ENCODE measurements at regions not wholly inside any gene's neighbourhood (a gene's known extent, or its start where the extent isn't known, plus 50 kb on each side); places are given as distances from the start of the nearest gene placed in this dataset.

DNA sequence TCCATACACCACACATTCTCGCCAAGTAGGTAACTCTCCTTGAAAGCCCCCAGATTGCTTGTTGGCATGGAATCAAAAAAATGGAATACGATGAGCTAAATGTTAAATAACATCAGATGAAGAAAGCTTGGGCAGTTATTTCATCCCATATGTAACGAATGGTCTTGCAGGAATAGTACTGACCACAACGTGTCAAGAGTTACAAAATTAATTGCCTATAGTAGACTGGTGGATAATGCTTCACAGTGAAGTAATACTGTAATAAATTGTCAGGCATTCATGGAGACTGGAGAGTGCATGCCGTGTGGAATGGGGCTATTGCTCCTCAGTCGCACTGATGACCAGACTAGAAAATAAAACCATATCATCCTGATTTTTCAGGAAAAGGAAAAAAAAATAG lies 1628.7 kb downstream of the MAT2B start:
- 31% methylated on average over 6 of the region's 6 CpGs for WGBS (ENCODE audit: insufficient coverage, insufficient replicate concordance, low lambda C conversion rate, missing lambda C conversion rate)
- BruUV-seq (replicated peaks), result no TSS peak
- no peak for FAIRE-seq
- H3K9me3 ChIP-seq (replicated peaks; ENCODE audit: control insufficient read depth, insufficient read depth, low read length), result no peaks in the 10 kb centered on the region
- TF ChIP-seq ZNF217 (IDR thresholded peaks at IDR 0.05) (no peak), NR2F1 (conservative IDR thresholded peaks at IDR 0.05) (no peak), CBX5 (IDR thresholded peaks at IDR 0.05; ENCODE audit: low read depth) (no peak), TBL1XR1 (IDR thresholded peaks at IDR 0.05; ENCODE audit: low read depth, low read length) (no peak), NBN (IDR thresholded peaks at IDR 0.05) (no peak), SUPT20H (IDR thresholded peaks at IDR 0.05; ENCODE audit: borderline replicate concordance, control insufficient read depth, low read depth, low read length) (no peak), ZNF24 (IDR thresholded peaks at IDR 0.05) (no peak), TCF7 (IDR thresholded peaks at IDR 0.05; ENCODE audit: borderline replicate concordance) (no peak), MEF2B (IDR thresholded peaks at IDR 0.05; ENCODE audit: partially characterized antibody, poor library complexity, severe bottlenecking) (no peak)
- SMC1A ChIA-PET (ENCODE audit: uncharacterized antibody, unreplicated experiment), result interaction anchor here (1.2 to 1.9 kb wide), 4 partner anchors 15 to 37 kb away, joined by 3 to 7 read pairs (median 5); no protein-coding TSS in a partner anchor
- H3K4me3 ChIP-seq, result no peak overlapping the region
- H3K4me2 ChIP-seq (ENCODE audit: control insufficient read depth, insufficient read depth), result no peak overlapping the region
- H2AFZ ChIP-seq (ENCODE audit: control insufficient read depth, low read depth, low read length), result no peak overlapping the region
- RAD21 ChIA-PET (ENCODE audit: unreplicated experiment), result no interaction called here
- no peaks in the 10 kb centered on the region for H4K20me1 ChIP-seq (ENCODE audit: control insufficient read depth, insufficient read depth)
- H3K27me3 ChIP-seq (replicated peaks in 1 of 2; ENCODE audit: control insufficient read depth in 2 of 2, insufficient read depth in 2 of 2, low read length in 1 of 2), result no peaks in the 10 kb centered on the region
- CTCF ChIA-PET, result interaction anchor here (1.2 kb wide), 1 partner anchor 10 kb away, joined by 3 read pairs; no protein-coding TSS in a partner anchor
- DNase-seq (ENCODE audit: low read depth, low spot score), result no peak
- no peaks in the 10 kb centered on the region for H3K36me3 ChIP-seq (ENCODE audit: control insufficient read depth in 2 of 2, insufficient read depth in 2 of 2, low read length in 1 of 2)
- no peaks in the 10 kb centered on the region for H3K79me2 ChIP-seq (ENCODE audit: control insufficient read depth, insufficient read depth, low read length)
- H3K27ac ChIP-seq (ENCODE audit: control insufficient read depth, insufficient read depth), result no peak overlapping the region
- in situ Hi-C loops (cut with MboI) (no loop called here), intact Hi-C loops (cut with micrococcal nuclease; ENCODE audit: unreplicated experiment) (no loop called here)
- POLR2A ChIA-PET, result no interaction called here
- no peaks in the 10 kb centered on the region for H3K4me1 ChIP-seq (ENCODE audit: control insufficient read depth, insufficient read depth, low read length)
- no peak overlapping the region for H3K9ac ChIP-seq (ENCODE audit: control insufficient read depth, insufficient read depth, low read length)
- no peak for ATAC-seq

GRCh38 chr5:165135565-165135964 lies 1630.1 kb downstream of the MAT2B start:
- 0% methylated on average over 1 of the region's 1 CpG for WGBS (ENCODE audit: insufficient coverage, insufficient replicate concordance, low lambda C conversion rate, missing lambda C conversion rate)
- intact Hi-C loops (cut with micrococcal nuclease; ENCODE audit: unreplicated experiment), result no loop called here
- FAIRE-seq (no peak), ATAC-seq (no peak), DNase-seq (ENCODE audit: low read depth, low spot score) (no peak)
- POLR2A ChIA-PET, result no interaction called here
- SMC1A ChIA-PET (ENCODE audit: uncharacterized antibody, unreplicated experiment), result interaction anchor here (0.7 to 1.6 kb wide), 3 partner anchors 14 to 1758 kb away, joined by 3 to 5 read pairs (median 4); no protein-coding TSS in a partner anchor
- in situ Hi-C loops (cut with MboI), result no loop called here
- H3K27me3 ChIP-seq (replicated peaks in 1 of 2; ENCODE audit: control insufficient read depth in 2 of 2, insufficient read depth in 2 of 2, low read length in 1 of 2), result no peaks in the 10 kb centered on the region
- no peak overlapping the region for H3K9ac ChIP-seq (ENCODE audit: control insufficient read depth, insufficient read depth, low read length)
- no peak overlapping the region for H3K4me3 ChIP-seq
- no peaks in the 10 kb centered on the region for H3K36me3 ChIP-seq (ENCODE audit: control insufficient read depth in 2 of 2, insufficient read depth in 2 of 2, low read length in 1 of 2)
- no peak overlapping the region for H2AFZ ChIP-seq (ENCODE audit: control insufficient read depth, low read depth, low read length)
- H3K27ac ChIP-seq (ENCODE audit: control insufficient read depth, insufficient read depth), result no peak overlapping the region
- H3K9me3 ChIP-seq (replicated peaks; ENCODE audit: control insufficient read depth, insufficient read depth, low read length), result no peaks in the 10 kb centered on the region
- H3K79me2 ChIP-seq (ENCODE audit: control insufficient read depth, insufficient read depth, low read length), result no peaks in the 10 kb centered on the region
- RAD21 ChIA-PET (ENCODE audit: unreplicated experiment), result interaction anchor here (1.1 kb wide), 1 partner anchor 66 kb away, joined by 3 read pairs; no protein-coding TSS in a partner anchor
- BruUV-seq (replicated peaks), result no TSS peak
- no peaks in the 10 kb centered on the region for H4K20me1 ChIP-seq (ENCODE audit: control insufficient read depth, insufficient read depth)
- no peaks in the 10 kb centered on the region for H3K4me1 ChIP-seq (ENCODE audit: control insufficient read depth, insufficient read depth, low read length)
- CTCF ChIA-PET, result no interaction called here
- H3K4me2 ChIP-seq (ENCODE audit: control insufficient read depth, insufficient read depth), result no peak overlapping the region
- TF ChIP-seq GABPA (IDR thresholded peaks at IDR 0.05; ENCODE audit: low read depth), result no peak
- TF ChIP-seq IKZF1 (conservative IDR thresholded peaks at IDR 0.05), result no peak
- TF ChIP-seq CBX5 (IDR thresholded peaks at IDR 0.05; ENCODE audit: low read depth), result no peak
- TF ChIP-seq YY1 (IDR thresholded peaks at IDR 0.05; ENCODE audit: low read depth, low read length), result no peak
- no peak for TF ChIP-seq RAD21 (IDR thresholded peaks at IDR 0.05; ENCODE audit: insufficient read depth, low read depth, low read length)
- TF ChIP-seq SMAD1 (IDR thresholded peaks at IDR 0.05; ENCODE audit: low read depth, partially characterized antibody), result no peak
- TF ChIP-seq KAT2A (conservative IDR thresholded peaks at IDR 0.05; ENCODE audit: control insufficient read depth, low read depth, low read length), result no peak
- no peak for TF ChIP-seq IRF3 (IDR thresholded peaks at IDR 0.05)
- TF ChIP-seq NR2F1 (conservative IDR thresholded peaks at IDR 0.05), result no peak
- no peak for TF ChIP-seq TCF12 (IDR thresholded peaks at IDR 0.05; ENCODE audit: low read depth, low read length)
- TF ChIP-seq, protein P1, sequence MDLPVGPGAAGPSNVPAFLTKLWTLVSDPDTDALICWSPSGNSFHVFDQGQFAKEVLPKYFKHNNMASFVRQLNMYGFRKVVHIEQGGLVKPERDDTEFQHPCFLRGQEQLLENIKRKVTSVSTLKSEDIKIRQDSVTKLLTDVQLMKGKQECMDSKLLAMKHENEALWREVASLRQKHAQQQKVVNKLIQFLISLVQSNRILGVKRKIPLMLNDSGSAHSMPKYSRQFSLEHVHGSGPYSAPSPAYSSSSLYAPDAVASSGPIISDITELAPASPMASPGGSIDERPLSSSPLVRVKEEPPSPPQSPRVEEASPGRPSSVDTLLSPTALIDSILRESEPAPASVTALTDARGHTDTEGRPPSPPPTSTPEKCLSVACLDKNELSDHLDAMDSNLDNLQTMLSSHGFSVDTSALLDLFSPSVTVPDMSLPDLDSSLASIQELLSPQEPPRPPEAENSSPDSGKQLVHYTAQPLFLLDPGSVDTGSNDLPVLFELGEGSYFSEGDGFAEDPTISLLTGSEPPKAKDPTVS (IDR thresholded peaks at IDR 0.05; ENCODE audit: low read depth, low read length), result no peak
- no peak for TF ChIP-seq ZNF384 (IDR thresholded peaks at IDR 0.05; ENCODE audit: borderline replicate concordance, low read depth, low read length)

Data from GM12878 (cell line).